Glutamatergic neuron (in vitro differentiated cells): ENCODE measurements at regions not wholly inside any gene's neighbourhood (a gene's known extent, or its start where the extent isn't known, plus 50 kb on each side); places are given as distances from the start of the nearest gene placed in this dataset.

Experiments used
- DNase-seq: peaks from one replicate; pipeline ENCODE4 v3.0.0; 2022
- H3K27ac Mint-ChIP-seq: one replicate; pipeline ENCODE4 v1.8.0; 2020; ENCODE audit warnings: mild to moderate bottlenecking, mixed read lengths, inconsistent platforms; ENCODE audit not compliant: unreplicated experiment
- H3K27me3 Mint-ChIP-seq: one replicate; pipeline ENCODE4 v1.8.0; 2020; ENCODE audit warnings: mild to moderate bottlenecking, moderate library complexity, mixed read lengths, inconsistent platforms; ENCODE audit not compliant: unreplicated experiment
- H3K36me3 Mint-ChIP-seq: one replicate; pipeline ENCODE4 v1.8.0; 2020; ENCODE audit warnings: mild to moderate bottlenecking, mixed read lengths, inconsistent platforms; ENCODE audit not compliant: unreplicated experiment
- H3K4me1 Mint-ChIP-seq: one replicate; pipeline ENCODE4 v1.8.0; 2020; ENCODE audit warnings: mild to moderate bottlenecking, low read depth, mixed read lengths, inconsistent platforms; ENCODE audit not compliant: unreplicated experiment
- H3K4me3 Mint-ChIP-seq: one replicate; pipeline ENCODE4 v1.8.0; 2020; ENCODE audit warnings: mild to moderate bottlenecking, mixed read lengths, inconsistent platforms; ENCODE audit not compliant: unreplicated experiment
- H3K9me3 Mint-ChIP-seq: one replicate; pipeline ENCODE4 v1.8.0; 2020; ENCODE audit warnings: mild to moderate bottlenecking, moderate library complexity, mixed read lengths, inconsistent platforms; ENCODE audit not compliant: unreplicated experiment
- CTCF ChIP-seq: fragments of 200-600 bp; sonication (generic); IDR thresholded peaks from one replicate; pipeline ENCODE4 v1.5.0; 2021; ENCODE audit not compliant: partially characterized antibody, unreplicated experiment

GRCh38 chr5:120083851-120084542 lies 380.1 kb upstream of the PRR16 start:
- H3K36me3 Mint-ChIP-seq = no peaks in the 10 kb centered on the region
- peaks cover 15% of the 10 kb centered on the region for H3K4me1 Mint-ChIP-seq
- no peak overlapping the region for H3K4me3 Mint-ChIP-seq
- no peak overlapping the region for H3K27ac Mint-ChIP-seq
- no peak for DNase-seq
- H3K27me3 Mint-ChIP-seq = no peaks in the 10 kb centered on the region
- H3K9me3 Mint-ChIP-seq = peaks cover 2% of the 10 kb centered on the region
- TF ChIP-seq CTCF = no peak

GRCh38 chr5:120084543-120084870 lies 379.6 kb upstream of the PRR16 start:
- no peak overlapping the region for H3K4me3 Mint-ChIP-seq

GRCh38 chr5:120086081-120086480 lies 378.0 kb upstream of the PRR16 start:
- no peak for DNase-seq

More at GRCh38 chr5:120084543-120084870, 379.6 kb upstream of the PRR16 start:
- Mint-ChIP-seq H3K9me3 (peaks cover 2% of the 10 kb centered on the region), H3K27me3 (no peaks in the 10 kb centered on the region), H3K4me1 (peaks cover 15% of the 10 kb centered on the region), H3K36me3 (no peaks in the 10 kb centered on the region), H3K27ac (no peak overlapping the region)
- DNase-seq = no peak
- no peak for TF ChIP-seq CTCF

GRCh38 chr5:120088412-120088811 lies 375.7 kb upstream of the PRR16 start:
- H3K27me3 Mint-ChIP-seq = peaks cover 3% of the 10 kb centered on the region
- no peaks in the 10 kb centered on the region for H3K36me3 Mint-ChIP-seq
- TF ChIP-seq CTCF = no peak
- H3K4me1 Mint-ChIP-seq = peaks cover 22% of the 10 kb centered on the region
- H3K9me3 Mint-ChIP-seq = peaks cover 2% of the 10 kb centered on the region
- H3K27ac Mint-ChIP-seq = no peak overlapping the region
- H3K4me3 Mint-ChIP-seq = no peak overlapping the region
- DNase-seq = no peak

More at GRCh38 chr5:120086081-120086480, 378.0 kb upstream of the PRR16 start:
- no peaks in the 10 kb centered on the region for H3K36me3 Mint-ChIP-seq
- no peak for TF ChIP-seq CTCF
- H3K27ac Mint-ChIP-seq = no peak overlapping the region
- no peak overlapping the region for H3K4me3 Mint-ChIP-seq
- H3K9me3 Mint-ChIP-seq = peaks cover 2% of the 10 kb centered on the region
- H3K27me3 Mint-ChIP-seq = peaks cover 3% of the 10 kb centered on the region
- peaks cover 22% of the 10 kb centered on the region for H3K4me1 Mint-ChIP-seq

- no peak for DNase-seq
- H3K36me3 Mint-ChIP-seq = no peaks in the 10 kb centered on the region
- H3K9me3 Mint-ChIP-seq = no peaks in the 10 kb centered on the region
- H3K27ac Mint-ChIP-seq = no peak overlapping the region
- H3K27me3 Mint-ChIP-seq = peaks cover 3% of the 10 kb centered on the region
- no peak for TF ChIP-seq CTCF
- no peak overlapping the region for H3K4me3 Mint-ChIP-seq
- peaks cover 18% of the 10 kb centered on the region for H3K4me1 Mint-ChIP-seq
These were observed 375.3 kb upstream of the PRR16 start for GRCh38 chr5:120088836-120089235.
